Superior temporal gyrus (tissue), 1 donor: ENCODE measurements at regions not wholly inside any gene's neighbourhood (a gene's known extent, or its start where the extent isn't known, plus 50 kb on each side); places are given as distances from the start of the nearest gene placed in this dataset.

ENCODE experiments used
- DNase-seq: peaks from one replicate; pipeline ENCODE4 v3.0.0-alpha.2; 2016; ENCODE audit errors: extremely low spot score

GRCh38 chr3:137061186-137061585 lies 103.4 kb downstream of the IL20RB start:
- no peak for DNase-seq

- no peak for DNase-seq
These were observed 104.5 kb downstream of the IL20RB start for GRCh38 chr3:137062250-137062649.

GRCh38 chr3:137065381-137065780 lies 107.6 kb downstream of the IL20RB start:
- DNase-seq: no peak

- DNase-seq: no peak
These were observed 108.3 kb downstream of the IL20RB start for GRCh38 chr3:137066092-137066491.

GRCh38 chr3:137071104-137071503 lies 113.3 kb downstream of the IL20RB start:
- no peak for DNase-seq

GRCh38 chr3:137075020-137075419 lies 117.2 kb downstream of the IL20RB start:
- DNase-seq: no peak

- no peak for DNase-seq
These were observed 120.3 kb downstream of the IL20RB start for GRCh38 chr3:137078040-137078439.

- DNase-seq: no peak
These were observed 121.8 kb downstream of the IL20RB start for GRCh38 chr3:137079571-137079970.

- no peak for DNase-seq
These were observed 123.9 kb downstream of the IL20RB start for GRCh38 chr3:137081711-137082110.

GRCh38 chr3:137082763-137083162 lies 125.0 kb downstream of the IL20RB start:
- DNase-seq: no peak

- DNase-seq: no peak
These were observed 125.5 kb downstream of the IL20RB start for GRCh38 chr3:137083332-137083731.

- DNase-seq: no peak
These were observed 126.8 kb downstream of the IL20RB start for GRCh38 chr3:137084586-137084985.

GRCh38 chr3:137097386-137097785 lies 139.6 kb downstream of the IL20RB start:
- DNase-seq: no peak

GRCh38 chr3:137097852-137098251 lies 140.1 kb downstream of the IL20RB start:
- DNase-seq: no peak

GRCh38 chr3:137099364-137100219 lies 141.8 kb downstream of the IL20RB start:
- no peak for DNase-seq

GRCh38 chr3:137100326-137100725 lies 142.5 kb downstream of the IL20RB start:
- no peak for DNase-seq

GRCh38 chr3:137103739-137104138 lies 146.0 kb downstream of the IL20RB start:
- DNase-seq: no peak

GRCh38 chr3:137105277-137105977 lies 147.6 kb downstream of the IL20RB start:
- DNase-seq: peak; percentile 95

GRCh38 chr3:137106612-137107240 lies 148.9 kb downstream of the IL20RB start:
- DNase-seq: no peak

GRCh38 chr3:137108699-137109440 lies 151.1 kb downstream of the IL20RB start:
- DNase-seq: no peak

- peak; percentile 46 for DNase-seq
These were observed 152.7 kb downstream of the IL20RB start for GRCh38 chr3:137110392-137110996.
